PC-9 (cell line): ENCODE measurements at regions not wholly inside any gene's neighbourhood (a gene's known extent, or its start where the extent isn't known, plus 50 kb on each side); places are given as distances from the start of the nearest gene placed in this dataset.

Experiments
- EZH2 ChIP-seq: fragments of 200-600 bp; sonication (generic); IDR thresholded peaks from 2 replicates; pipeline ENCODE4 v1.8.0; 2017; ENCODE audit warnings: antibody characterized with exemption, low read depth
- TF ChIP-seq, protein P1 (sequence below): fragments of 200-600 bp; sonication (generic); conservative IDR thresholded peaks from 2 replicates; pipeline ENCODE4 v1.6.1; 2017; ENCODE audit warnings: mixed run types, antibody characterized with exemption, mild to moderate bottlenecking, moderate library complexity

DNA sequence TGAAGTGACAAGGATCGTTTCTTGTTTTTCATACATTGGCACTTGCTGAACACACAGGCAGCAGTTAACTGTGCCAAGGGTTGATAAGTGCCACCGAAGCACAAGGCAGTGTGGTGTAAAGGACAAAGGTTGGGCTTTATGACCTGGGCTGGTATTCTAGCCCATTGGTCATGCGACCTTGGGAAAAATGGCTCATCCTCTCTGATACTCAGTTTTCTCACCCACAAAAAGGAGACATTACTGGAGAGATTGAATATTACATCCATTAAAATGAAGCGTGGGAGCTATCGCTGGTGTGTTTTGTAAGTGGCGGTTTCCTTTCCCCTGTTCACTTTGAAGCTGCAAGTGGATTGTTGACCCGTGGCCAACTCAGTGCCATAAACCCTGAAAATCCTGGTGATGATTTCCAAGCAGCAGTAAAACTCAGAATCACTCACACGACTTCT is 216.9 kb downstream of the HAPSTR1 start:
- TF ChIP-seq, protein P1, sequence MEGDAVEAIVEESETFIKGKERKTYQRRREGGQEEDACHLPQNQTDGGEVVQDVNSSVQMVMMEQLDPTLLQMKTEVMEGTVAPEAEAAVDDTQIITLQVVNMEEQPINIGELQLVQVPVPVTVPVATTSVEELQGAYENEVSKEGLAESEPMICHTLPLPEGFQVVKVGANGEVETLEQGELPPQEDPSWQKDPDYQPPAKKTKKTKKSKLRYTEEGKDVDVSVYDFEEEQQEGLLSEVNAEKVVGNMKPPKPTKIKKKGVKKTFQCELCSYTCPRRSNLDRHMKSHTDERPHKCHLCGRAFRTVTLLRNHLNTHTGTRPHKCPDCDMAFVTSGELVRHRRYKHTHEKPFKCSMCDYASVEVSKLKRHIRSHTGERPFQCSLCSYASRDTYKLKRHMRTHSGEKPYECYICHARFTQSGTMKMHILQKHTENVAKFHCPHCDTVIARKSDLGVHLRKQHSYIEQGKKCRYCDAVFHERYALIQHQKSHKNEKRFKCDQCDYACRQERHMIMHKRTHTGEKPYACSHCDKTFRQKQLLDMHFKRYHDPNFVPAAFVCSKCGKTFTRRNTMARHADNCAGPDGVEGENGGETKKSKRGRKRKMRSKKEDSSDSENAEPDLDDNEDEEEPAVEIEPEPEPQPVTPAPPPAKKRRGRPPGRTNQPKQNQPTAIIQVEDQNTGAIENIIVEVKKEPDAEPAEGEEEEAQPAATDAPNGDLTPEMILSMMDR: no peak
- no peak for TF ChIP-seq EZH2
